ENCODE measurements at regions not wholly inside any gene's neighbourhood (a gene's known extent, or its start where the extent isn't known, plus 50 kb on each side); places are given as distances from the start of the nearest gene placed in this dataset.
"Not testable (repeated sequence)": the region's sequence is repeated elsewhere in the genome, so short reads cannot be mapped to it uniquely, and the experiment has no call there.

DNA sequence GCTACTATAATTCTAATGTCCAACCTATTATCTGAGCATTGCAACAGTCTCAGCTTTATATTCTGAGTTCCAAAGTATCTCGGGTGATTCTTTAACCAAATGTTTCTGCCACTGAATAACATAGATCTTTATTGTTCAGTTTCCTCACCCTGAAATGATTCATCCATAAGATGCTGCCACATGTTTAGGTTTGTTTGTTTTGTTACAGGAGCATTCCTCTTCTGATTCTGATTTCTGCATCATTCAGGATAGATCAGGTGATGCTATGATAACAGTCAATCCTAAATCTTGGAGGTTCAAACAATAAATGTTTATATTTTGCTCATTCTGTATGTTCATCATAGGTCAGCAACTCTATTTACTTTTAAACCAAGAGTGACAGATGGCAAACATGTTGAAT, 927.6 kb downstream of the PCDH7 start:
- DNase-seq (ENCODE audit: low spot score): no peak

DNA sequence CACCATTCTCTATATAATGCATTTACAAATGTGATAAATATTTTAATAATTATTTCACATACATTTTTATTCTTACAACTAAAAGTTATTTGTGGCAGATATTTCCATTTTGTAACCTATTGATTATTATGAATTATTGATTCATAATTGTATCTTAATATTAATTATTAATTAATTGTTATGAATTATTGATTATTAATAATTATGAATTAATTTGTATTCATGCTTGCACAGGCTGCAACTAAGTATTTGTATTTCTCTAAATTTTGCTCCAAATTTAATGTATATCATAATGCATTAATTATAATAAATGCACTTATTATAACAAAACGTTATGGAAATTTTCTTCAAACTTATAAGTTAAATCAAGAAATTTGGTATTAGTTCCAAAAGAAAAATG, 929.7 kb downstream of the PCDH7 start:
- no peak for DNase-seq (ENCODE audit: low spot score)

DNA sequence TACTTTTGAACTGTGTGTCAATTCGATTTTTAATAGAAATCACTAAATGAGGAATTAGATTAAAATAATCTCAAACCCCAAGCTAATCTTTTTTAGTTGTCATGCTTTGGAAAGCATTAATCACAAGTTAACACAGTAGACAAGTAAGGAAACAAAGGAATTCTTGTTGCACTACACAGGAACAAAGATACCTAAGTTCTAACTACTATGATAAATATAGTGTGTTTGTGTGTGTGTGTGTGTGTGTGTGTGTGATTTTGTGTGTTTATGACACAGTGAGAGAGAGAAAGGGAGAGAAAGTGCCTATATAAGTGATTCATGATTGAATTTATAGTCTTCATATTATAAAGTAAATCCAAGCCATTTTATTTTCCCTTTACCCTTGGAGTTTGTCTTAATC, 931.4 kb downstream of the PCDH7 start:
- DNase-seq (ENCODE audit: low spot score): no peak

DNA sequence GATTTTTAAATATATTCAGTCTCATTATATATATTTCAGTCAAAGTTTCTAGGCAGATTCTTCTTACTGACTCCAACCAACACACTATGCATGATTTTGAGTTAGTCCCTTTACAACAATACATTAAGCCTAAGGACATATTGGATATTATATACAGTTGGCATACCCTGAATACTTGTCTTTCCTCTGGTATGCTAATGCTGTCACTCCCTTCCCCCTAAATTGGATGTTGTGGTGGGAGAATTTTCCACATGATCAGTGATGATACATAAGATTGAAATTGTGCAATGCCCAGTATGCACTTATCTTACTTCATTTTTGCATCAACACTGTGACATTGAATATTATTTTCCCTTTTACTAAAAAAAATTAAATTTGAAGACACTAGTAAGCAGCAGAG, 935.2 kb downstream of the PCDH7 start:
- DNase-seq (ENCODE audit: low spot score): no peak

DNA sequence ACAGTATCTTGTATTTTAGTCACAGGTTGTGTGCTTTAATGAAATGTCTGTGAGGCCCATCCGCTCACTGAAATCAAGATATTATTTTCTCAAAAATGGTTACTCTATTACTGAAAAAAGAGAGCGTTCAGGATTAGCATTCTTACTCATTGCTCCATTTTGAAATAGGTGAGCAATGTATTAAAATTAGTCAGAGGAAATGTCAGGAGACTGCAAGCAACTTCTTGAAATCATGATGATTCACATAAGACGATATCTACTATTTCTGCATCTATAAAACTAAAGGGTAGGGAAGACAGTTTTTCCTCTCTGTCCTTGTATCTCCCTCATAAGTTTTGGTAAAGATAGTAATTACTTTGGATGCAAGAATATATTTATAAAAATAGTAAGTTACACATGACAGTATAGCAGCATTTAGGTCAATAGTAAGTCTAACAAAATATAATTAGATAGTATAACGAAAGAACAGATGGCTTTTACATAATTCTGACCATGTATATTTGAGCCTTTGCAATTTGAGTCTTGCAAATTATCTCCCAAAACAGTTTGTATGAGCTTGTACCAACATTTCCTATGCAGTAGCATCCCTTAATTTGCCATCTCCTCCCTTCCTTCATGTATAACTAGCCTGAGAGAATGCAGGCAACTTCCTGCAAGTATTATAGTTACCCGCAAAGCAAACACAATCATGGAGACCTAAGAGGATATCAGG, 937.8 kb downstream of the PCDH7 start:
- DNase-seq (ENCODE audit: low spot score): no peak

DNA sequence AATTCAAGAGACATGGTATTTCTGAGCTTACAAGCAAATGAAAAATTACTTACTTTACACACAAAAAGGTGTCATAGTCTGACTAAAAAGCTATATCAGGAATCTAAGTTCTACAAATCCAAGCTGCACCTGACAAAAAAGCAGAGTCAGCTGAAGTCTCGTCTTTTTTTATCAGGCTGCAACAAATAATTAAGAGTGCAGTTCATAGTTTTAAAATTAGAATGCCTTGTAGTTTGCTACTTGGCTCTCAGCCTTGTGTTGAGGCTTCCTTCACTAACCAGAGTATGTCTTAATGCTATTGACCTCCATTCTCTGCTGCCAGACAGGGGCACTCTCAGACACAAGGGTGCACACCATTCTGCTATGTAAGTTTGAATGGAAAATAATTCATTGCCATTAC, 940.7 kb downstream of the PCDH7 start:
- no peak for DNase-seq (ENCODE audit: low spot score)

DNA sequence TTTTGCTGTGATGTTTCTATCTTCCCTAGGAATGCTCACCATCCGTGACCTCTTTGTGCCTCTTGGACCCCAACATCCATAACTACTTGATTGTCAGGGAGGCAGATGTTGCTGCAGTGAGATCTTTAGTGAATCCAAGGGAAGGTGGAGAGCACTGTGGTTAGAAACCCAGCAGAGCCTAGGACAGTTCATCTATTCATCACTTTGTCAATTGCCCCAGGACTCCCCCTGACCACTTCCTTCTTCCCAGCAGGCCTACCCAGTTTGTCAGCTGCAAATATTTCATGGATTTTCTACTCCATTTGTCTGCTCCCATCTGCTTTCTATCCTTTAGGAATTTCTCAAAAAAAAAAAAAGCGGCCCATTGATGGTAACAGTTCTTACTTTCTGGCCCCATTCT, 942.8 kb downstream of the PCDH7 start:
- DNase-seq (ENCODE audit: low spot score): no peak

DNA sequence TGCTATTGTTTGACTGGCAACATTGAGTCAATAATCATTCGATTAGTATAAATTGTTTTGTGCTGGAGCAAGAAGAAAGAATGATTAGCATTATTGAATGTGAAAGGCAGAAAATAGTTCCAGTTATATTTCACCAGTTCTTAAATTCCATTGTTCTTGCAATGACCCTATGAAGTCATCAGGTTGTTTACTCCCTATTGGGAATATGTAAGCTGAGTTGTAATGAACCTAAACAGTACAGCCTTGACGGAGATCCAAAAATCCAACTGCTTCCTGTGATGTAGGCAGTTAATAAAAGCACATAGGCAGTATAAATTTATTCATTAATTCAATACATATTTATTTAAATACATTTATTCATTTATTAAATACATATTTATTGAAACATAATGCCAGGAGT, 947.5 kb downstream of the PCDH7 start:
- no peak for DNase-seq (ENCODE audit: low spot score)

DNA sequence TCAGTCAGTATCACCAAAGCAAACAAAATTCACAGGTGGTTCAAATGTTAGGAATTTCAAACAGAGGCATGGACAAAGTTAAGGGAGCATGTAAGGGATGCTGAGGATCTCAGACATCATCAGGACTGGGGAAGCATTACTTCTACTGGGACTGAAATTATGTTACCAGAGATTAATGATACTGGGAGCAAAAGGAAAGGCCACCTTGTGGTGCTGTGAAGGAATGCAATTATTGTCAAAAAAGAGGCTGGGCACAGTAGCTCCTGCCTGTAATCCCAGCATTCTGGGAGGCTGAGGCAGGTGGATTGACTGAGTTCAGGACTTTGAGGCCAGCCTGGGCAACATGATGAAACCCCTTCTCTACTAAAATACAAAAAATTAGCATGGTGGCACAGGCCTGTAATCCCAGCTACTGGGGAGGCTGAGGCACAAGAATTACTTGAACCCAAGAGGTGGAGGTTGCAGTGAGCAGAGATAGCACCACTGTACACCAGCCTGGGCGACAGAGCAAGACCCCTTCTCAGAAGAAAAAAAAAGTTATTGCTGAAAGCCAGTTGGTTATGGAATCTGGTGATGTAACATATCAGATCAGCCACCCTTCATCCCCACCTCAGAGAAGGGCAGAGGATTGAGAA, 954.3 kb downstream of the PCDH7 start:
- peak; percentile 23 for DNase-seq (ENCODE audit: low spot score)

DNA sequence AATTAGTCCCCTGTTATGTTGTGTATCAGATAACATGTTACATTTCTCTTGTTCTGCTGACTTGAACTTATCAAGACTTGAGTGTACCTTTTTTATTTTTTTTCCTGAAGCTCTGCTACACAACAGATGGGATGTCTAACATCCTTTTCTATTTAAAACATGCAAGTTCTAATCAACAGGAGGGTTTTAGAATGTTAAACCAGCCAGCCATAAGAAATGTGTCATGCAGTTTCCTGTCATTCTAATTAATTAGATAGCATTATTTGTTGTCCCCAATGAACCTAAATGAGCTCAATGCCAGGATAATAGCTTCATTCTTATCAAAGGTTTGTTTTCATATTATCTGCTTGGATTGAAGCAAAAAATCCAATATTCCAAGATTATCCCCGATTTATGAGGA, 958.2 kb downstream of the PCDH7 start:
- no peak for DNase-seq (ENCODE audit: low spot score)

DNA sequence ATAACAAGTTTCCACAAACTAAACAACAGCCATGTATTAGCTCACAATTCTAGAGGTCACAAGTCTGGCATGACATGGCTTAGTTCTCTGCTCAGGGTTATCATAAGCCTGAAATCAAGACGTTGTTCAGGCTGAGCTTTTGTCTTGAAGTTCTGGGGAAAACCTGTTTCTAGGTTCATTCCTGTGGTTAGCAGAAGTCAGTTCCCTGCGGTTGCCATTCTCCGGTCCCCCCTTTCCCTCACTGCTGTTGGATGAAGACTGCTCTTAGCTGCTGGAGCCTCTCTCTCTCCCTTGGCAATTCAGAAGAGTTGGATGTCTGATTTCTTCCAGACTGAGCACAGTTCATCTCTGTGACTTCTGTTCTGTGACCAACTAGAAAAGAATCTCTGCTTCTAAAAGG, 962.6 kb downstream of the PCDH7 start:
- no peak for DNase-seq (ENCODE audit: low spot score)

DNA sequence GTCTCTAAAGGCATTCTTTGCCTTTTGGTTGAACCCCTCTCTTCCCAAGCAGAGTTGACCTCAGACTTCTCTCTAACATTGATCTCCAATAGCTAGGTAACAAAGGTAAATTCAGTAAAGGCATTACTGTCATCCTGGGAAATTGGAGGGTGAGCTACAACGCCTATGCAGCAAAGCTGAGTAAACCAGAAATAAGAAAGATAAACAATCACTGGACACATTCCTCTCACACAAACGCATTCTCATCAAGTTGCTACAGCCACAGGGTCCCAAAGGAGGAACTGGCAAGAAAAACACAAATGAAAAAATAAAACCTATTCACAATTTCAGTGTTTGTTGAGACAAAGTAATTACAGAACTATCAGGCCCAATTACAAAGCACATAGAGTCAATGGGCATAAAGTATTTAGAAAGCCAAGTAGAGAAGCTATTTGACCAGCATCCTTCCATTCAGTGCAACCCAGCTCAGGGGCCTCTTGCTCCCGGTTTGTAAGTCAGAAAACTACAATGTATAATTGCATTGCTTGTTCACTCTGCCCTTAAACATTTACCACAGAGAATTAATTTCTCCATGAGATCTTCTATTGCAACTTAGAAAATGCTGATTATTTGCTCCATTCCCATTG, 967.7 kb downstream of the PCDH7 start:
- DNase-seq (ENCODE audit: low spot score): no peak

DNA sequence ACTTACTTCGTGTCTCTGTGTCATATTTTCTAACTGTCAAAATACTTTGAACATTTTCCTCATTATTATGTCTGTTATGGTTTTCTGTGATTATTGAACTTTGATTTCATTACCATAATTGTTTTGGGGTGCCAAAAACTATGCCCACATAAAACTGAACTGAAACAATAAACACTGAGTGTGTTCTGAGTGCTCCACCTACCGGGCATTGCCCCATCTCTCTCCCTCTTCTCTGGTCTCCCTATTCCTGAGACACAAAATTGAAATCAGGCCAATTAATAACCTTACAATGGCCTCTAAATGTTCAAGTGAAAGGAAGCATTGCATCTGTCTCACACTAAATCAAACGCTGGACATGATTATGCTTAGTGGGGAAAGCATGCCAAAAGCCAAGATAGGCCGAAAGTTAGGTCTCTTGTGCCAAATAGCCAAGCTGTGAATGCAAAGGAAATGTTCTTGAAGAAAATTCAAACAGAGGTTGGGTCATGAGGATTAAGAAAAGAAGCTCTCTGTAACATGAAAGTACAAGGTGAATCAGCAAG, 972.3 kb downstream of the PCDH7 start:
- no peak for DNase-seq (ENCODE audit: low spot score)

DNA sequence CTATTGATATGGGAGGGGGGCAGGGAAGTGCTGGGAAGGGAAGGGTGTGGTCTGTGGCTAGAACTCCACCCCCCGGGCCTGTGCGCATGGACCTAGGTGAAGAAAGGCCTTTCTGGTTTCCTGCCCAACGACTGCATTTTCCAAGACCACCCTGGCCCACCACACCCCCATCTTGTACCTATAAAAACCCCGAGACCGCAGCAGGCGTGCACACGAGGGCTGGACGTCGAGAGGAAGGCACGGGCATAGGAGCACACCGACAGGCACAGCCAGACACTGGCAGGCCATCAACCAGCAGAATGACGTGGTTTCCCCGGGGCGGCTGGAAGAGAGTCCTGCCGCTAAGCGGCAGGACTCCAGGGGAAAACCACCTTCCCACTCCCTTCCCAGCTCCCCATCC, 981.1 kb downstream of the PCDH7 start:
- DNase-seq (ENCODE audit: low spot score): no peak

DNA sequence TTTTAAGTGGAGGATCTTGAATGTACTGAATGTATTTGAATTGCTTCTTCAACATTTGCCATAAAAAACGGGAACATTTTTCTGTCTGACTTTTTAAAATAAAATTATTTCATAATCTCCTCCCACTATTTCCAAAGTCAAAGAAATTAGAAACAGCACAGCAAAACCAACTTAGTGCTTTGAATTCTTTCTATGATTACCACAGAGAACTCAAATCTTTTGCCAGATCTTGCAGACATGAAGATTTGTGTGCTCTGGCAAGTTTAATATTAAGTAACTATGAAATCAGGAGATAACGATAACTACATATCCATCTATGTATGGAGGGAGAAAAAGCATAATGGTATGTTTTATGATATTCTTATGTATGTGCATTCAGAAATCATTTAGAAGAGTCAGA, 982.2 kb downstream of the PCDH7 start:
- DNase-seq (ENCODE audit: low spot score): no peak

DNA sequence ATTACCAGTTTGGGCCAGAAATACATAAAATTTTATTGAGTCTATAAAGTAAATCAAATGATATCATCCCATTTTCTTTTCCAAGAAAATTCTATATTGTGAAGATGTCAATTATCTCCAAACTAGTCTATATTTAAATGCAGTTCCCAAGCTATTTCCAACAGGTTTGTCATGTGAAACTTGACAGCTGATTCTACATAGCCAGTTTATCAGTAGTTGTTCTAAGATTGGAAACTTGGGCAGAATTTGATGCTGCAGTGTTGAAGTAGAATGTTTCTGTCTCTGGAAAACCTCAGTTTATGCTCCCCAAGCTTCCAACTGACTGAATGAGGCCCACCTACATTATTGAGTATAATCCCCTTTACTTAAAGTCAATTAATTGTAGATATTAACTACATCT, 994.1 kb downstream of the PCDH7 start:
- DNase-seq (ENCODE audit: low spot score): no peak

DNA sequence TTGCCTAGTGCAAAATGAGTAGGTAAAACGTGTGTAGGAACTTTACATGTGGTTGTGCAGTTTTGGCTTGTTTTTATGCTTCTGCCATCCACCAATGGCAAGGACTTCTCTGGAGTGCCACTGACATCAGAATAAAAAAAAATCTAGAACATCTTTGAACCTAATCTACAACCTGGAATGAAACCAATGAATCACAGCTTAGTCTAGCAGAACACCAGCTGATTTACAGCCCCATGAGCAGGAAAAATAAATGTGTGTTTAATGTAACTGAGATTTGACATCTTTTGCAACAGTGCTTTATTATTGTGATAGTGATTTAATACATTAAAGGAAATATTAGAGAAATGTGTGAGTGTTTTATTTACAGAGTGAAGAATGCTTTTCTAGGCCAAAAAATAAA, 995.1 kb downstream of the PCDH7 start:
- DNase-seq (ENCODE audit: low spot score): no peak

DNA sequence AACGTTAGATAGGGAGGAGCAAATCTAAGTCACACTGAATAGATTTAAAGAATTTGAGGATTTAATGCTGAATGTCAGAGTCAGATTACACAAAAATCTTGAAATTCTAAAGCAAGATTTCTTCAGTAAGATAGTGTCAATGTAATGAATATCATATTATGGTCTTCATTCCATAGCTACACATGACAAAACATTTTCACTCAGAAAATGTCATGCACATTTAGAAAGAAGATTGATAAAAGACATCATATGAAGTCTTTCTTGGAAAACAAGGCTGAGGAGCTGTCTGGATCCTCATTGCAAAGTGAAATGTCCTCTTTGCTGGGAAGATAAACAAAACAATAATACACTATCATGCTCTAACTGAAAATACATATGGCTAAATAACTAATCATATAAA, 1006.9 kb downstream of the PCDH7 start:
- DNase-seq (ENCODE audit: low spot score): no peak

DNA sequence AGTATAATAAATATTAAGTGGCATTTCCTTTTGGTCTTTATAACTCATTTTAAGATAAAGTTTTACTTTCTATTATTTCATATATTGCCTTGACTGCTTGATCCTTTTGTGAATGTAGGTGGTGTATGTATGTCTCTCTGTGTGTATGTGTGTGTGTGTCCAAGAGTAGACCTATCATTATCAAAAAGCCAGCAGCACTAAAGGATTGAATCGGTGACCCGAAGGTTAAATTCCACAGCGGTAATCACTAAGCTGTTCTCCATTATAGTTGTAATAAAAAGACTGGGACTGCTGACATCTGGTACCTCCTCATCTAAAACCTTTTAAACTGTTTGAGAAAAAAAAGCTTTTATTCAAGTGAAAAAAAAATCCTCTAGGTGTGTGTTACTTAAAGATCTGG, 1014.8 kb downstream of the PCDH7 start:
- DNase-seq (ENCODE audit: low spot score): no peak

DNA sequence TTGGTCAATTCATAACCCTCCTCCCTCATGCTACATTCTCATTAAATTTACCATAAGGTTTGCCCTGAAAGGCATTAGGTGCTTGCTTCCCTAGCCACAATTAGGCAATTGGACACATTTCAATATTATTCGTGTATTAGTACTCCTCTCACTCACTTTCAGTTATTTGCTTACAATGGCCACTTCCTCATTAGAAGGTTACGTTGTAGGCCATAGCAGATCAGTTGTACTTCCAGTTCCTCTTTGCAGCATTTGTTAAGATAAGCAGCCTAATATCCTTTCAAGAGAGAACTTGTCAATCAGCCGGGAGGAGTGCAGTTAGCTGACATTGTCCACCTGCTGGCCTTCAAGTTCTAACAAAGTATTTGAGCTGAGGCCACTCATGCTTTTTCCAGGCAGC, 1017.2 kb downstream of the PCDH7 start:
- DNase-seq (ENCODE audit: low spot score): no peak

DNA sequence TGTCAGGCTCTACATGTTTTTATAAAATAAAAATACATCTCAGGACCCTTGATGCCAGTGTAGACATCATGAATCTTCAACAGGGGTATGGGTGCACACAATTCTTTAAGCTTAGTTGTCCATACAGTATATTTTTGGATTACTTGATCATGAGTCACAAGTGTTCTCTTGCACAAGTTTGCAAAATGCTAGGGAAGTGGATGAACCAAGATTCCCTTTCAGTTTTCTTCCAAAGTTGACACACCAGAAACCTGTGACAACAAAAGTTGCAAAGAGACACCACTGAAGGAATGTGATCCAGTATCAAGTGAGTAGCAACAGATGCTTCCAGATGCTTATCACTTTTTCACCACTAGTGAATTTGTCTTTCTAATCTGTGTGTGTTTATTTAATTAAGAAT, 1021.2 kb downstream of the PCDH7 start:
- DNase-seq (ENCODE audit: low spot score): no peak

DNA sequence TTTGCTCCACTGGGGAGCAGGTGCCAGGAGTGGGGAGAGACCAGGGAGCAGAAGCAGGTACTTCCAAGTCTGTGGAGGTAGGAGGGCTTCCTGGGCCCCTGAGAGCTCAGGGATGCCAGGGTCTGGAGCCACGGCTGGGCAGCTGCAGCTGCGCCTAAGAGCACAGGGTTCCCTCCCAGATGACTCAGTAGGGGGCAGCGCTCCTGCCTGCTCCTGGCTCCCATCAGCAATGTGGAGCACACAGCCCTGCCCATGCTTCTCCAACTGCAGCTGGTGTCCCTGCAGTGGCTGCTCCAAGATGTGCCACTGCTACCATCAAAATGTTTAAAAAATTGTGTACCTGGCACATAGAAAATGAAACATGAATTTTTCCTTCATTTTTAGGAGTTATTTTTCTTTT, 1028.2 kb downstream of the PCDH7 start:
- DNase-seq (ENCODE audit: low spot score): no peak

DNA sequence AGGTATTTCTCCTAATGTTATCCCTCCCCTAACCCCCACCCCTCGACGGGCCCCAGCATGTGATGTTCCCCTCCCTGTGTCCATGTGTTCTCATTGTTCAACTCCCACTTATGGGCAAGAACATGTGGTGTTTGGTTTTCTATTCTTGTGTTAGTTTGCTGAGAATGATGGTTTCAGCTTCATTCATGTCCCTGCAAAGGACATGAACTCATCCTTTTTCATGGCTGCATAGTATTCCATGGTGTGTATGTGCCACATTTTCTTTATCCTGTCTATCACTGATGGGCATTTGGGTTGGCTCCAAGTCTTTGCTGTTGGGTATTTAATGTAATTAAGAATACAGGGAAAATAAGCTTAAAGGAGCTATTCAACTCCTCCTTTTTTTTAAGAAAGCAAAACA, 1030.4 kb downstream of the PCDH7 start:
- DNase-seq (ENCODE audit: low spot score): not testable (repeated sequence)

DNA sequence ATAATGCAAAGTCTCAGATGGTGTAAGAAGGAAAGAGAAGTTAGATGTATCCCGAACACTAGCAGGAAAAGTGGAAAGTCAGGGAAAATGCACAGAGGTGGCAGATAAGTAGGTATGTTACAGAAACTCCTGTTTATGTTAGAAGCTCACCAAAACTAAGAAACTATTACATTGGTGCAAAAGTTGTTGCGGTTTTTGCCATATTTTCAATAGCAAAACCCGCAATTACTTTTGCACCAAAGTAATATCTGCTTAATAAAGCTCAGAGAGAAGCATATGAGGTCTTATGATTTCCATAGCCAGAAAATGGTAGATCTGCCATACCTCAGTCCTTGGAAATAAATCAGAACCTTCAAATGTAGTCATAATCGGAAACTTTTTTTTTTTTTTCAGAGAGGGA, 1035.6 kb downstream of the PCDH7 start:
- no peak for DNase-seq (ENCODE audit: low spot score)

Data from iPS-NIHi11 (cell line).